ENCODE measurements at regions not wholly inside any gene's neighbourhood (a gene's known extent, or its start where the extent isn't known, plus 50 kb on each side); places are given as distances from the start of the nearest gene placed in this dataset.

GRCh38 chr5:118326481-118327045 lies 661.8 kb downstream of the DTWD2 start:
- no peak overlapping the region for H2BK120ac ChIP-seq (ENCODE audit: low read depth, low read length, poor library complexity, severe bottlenecking)
- H3K9me3 ChIP-seq (ENCODE audit: control insufficient read depth, low read depth, low read length) = no peaks in the 10 kb centered on the region
- no peak overlapping the region for H2BK20ac ChIP-seq (ENCODE audit: low read depth, low read length, poor library complexity, severe bottlenecking)
- Mint-ChIP-seq H3K4me1 (peaks cover 6 to 13% of the 10 kb centered on the region in 2 experiments; a peak in 3 of 4 replicates), H3K9me3 (peaks cover 18 to 21% of the 10 kb centered on the region in 2 experiments), H3K4me3 (no peak overlapping the region), H3K36me3 (ENCODE audit: insufficient read depth in 1 of 3, low read depth in 3 of 3) (peaks cover 12 to 22% (median 17%) of the 10 kb centered on the region in 3 experiments), H3K27ac (no peak overlapping the region), H3K27me3 (ENCODE audit: low read depth) (no peaks in the 10 kb centered on the region)
- no peak overlapping the region for H4K5ac ChIP-seq (ENCODE audit: insufficient read length, low read depth, low read length)
- no peak overlapping the region for H4K8ac ChIP-seq (replicated peaks; ENCODE audit: insufficient read length, low read depth, low read length)
- no peak overlapping the region for H2BK15ac ChIP-seq (ENCODE audit: low read depth, low read length)
- H3K4me1 ChIP-seq (ENCODE audit: insufficient read depth, low read length) = no peaks in the 10 kb centered on the region
- H2BK12ac ChIP-seq (ENCODE audit: insufficient read length, low read depth, low read length) = no peak overlapping the region
- H2AK5ac ChIP-seq (ENCODE audit: insufficient read length, low read length) = no peak overlapping the region
- no peak overlapping the region for H3T11ph ChIP-seq (ENCODE audit: low read length)
- DNase-seq = no peak
- H4K20me1 ChIP-seq (ENCODE audit: control insufficient read depth, insufficient read depth, insufficient read length) = no peaks in the 10 kb centered on the region
- H3K79me1 ChIP-seq (ENCODE audit: insufficient read depth, low read depth, low read length, poor library complexity, severe bottlenecking) = no peaks in the 10 kb centered on the region
- H2BK5ac ChIP-seq (ENCODE audit: insufficient read length, low read length) = no peak overlapping the region
- H3K14ac ChIP-seq (ENCODE audit: insufficient read depth, low read length) = no peak overlapping the region
- no peak overlapping the region for H4K91ac ChIP-seq (ENCODE audit: insufficient read length, low read depth, low read length)
- H3K4ac ChIP-seq (ENCODE audit: low read depth, low read length) = no peak overlapping the region
- WGBS (ENCODE audit: extremely low coverage, insufficient read length, low lambda C conversion rate) = no CpG with 5 or more reads among the region's 5 CpGs
- no peaks in the 10 kb centered on the region for H3K79me2 ChIP-seq (ENCODE audit: insufficient read depth, low read length)
- no peak overlapping the region for H3K56ac ChIP-seq (ENCODE audit: insufficient read length, low read depth, low read length)
- no peak overlapping the region for H3K4me2 ChIP-seq (ENCODE audit: insufficient read depth, insufficient read length, low read length)
- H3K9ac ChIP-seq (ENCODE audit: extremely low read depth, insufficient read length, low read length) = no peak overlapping the region
- H3K27me3 ChIP-seq (ENCODE audit: insufficient read depth, low read length) = no peaks in the 10 kb centered on the region
- no peak overlapping the region for H3K18ac ChIP-seq (ENCODE audit: insufficient read length, low read depth, low read length)
- no peak overlapping the region for H3K27ac ChIP-seq (ENCODE audit: insufficient read length, low read depth, low read length)
- H3K23me2 ChIP-seq (ENCODE audit: insufficient read length, low read depth, low read length, poor library complexity, severe bottlenecking) = no peaks in the 10 kb centered on the region
- TF ChIP-seq CTCF (conservative IDR thresholded peaks at IDR 0.05) = no peak
- no peak overlapping the region for H3K23ac ChIP-seq (ENCODE audit: insufficient read length, low read depth, low read length)
- H2AFZ ChIP-seq (ENCODE audit: low read length) = no peak overlapping the region
